Skin of body (tissue), 1 donor: ENCODE measurements at regions not wholly inside any gene's neighbourhood (a gene's known extent, or its start where the extent isn't known, plus 50 kb on each side); places are given as distances from the start of the nearest gene placed in this dataset.
"Not testable (repeated sequence)": the region's sequence is repeated elsewhere in the genome, so short reads cannot be mapped to it uniquely, and the experiment has no call there.

Experiments
- DNase-seq: peaks from one replicate; lab custom pipeline; 2025; lab: John Stamatoyannopoulos, UW

GRCh38 chr9:34907044-34907443 is 51.0 kb upstream of the PHF24 start:
- no peak for DNase-seq

GRCh38 chr9:34899535-34900158 is 58.4 kb upstream of the PHF24 start:
- DNase-seq = peak; percentile 56

- peak; percentile 15 for DNase-seq
Observed at GRCh38 chr9:34898846-34899245, 59.2 kb upstream of the PHF24 start.

GRCh38 chr9:34896112-34896511 is 62.0 kb upstream of the PHF24 start:
- no peak for DNase-seq

GRCh38 chr9:34892886-34893285 is 65.2 kb upstream of the PHF24 start:
- DNase-seq = no peak

GRCh38 chr9:34891386-34891785 is 66.7 kb upstream of the PHF24 start:
- DNase-seq = no peak

GRCh38 chr9:34887841-34888240 is 70.2 kb upstream of the PHF24 start:
- DNase-seq = no peak

GRCh38 chr9:34884747-34885189 is 73.3 kb upstream of the PHF24 start:
- DNase-seq = no peak

GRCh38 chr9:34876096-34876495 is 82.0 kb upstream of the PHF24 start:
- no peak for DNase-seq

- no peak for DNase-seq
Observed at GRCh38 chr9:34869390-34869789, 88.7 kb upstream of the PHF24 start.

- DNase-seq = no peak
Observed at GRCh38 chr9:34866614-34867013, 91.5 kb upstream of the PHF24 start.

GRCh38 chr9:34863426-34863825 is 94.7 kb upstream of the PHF24 start:
- no peak for DNase-seq

- no peak for DNase-seq
Observed at GRCh38 chr9:34862836-34863235, 95.2 kb upstream of the PHF24 start.

- no peak for DNase-seq
Observed at GRCh38 chr9:34862043-34862442, 96.0 kb upstream of the PHF24 start.

- DNase-seq = not testable (repeated sequence)
Observed at GRCh38 chr9:34855016-34855415, 103.1 kb upstream of the PHF24 start.

GRCh38 chr9:34830068-34830467 is 120.1 kb upstream of the CCL21 start:
- no peak for DNase-seq

GRCh38 chr9:34826999-34827538 is 117.1 kb upstream of the CCL21 start:
- DNase-seq = no peak

- DNase-seq = no peak
Observed at GRCh38 chr9:34825775-34826174, 115.8 kb upstream of the CCL21 start.

- no peak for DNase-seq
Observed at GRCh38 chr9:34823778-34824177, 113.8 kb upstream of the CCL21 start.

- no peak for DNase-seq
Observed at GRCh38 chr9:34810187-34810524, 100.2 kb upstream of the CCL21 start.

GRCh38 chr9:34809504-34810186 is 99.7 kb upstream of the CCL21 start:
- DNase-seq = no peak

- DNase-seq = no peak
Observed at GRCh38 chr9:34802916-34803315, 93.0 kb upstream of the CCL21 start.

GRCh38 chr9:34797367-34797766 is 87.4 kb upstream of the CCL21 start:
- no peak for DNase-seq
